T-helper 17 cell (primary cell): ENCODE measurements at regions not wholly inside any gene's neighbourhood (a gene's known extent, or its start where the extent isn't known, plus 50 kb on each side); places are given as distances from the start of the nearest gene placed in this dataset.
"Not testable (repeated sequence)": the region's sequence is repeated elsewhere in the genome, so short reads cannot be mapped to it uniquely, and the experiment has no call there.

Experiments
- ATAC-seq: fragments of 150-1000 bp; cut with Tn5 transposase; 2 replicates; pipeline ENCODE4 v1.10.0; 2021; ENCODE audit warnings: mild to moderate bottlenecking, moderate library complexity
- DNase-seq, 3 donors: peaks; one replicate each; pipeline versions ENCODE4 v3.0.0 to v3.0.0-alpha.2; 2020 to 2021
- H3K9me3 ChIP-seq: one replicate; pipeline ENCODE4 v1.7.0; 2013; ENCODE audit warnings: low read length, mild to moderate bottlenecking; ENCODE audit not compliant: control insufficient read depth, poor library complexity, severe bottlenecking
- H3K27ac Mint-ChIP-seq: one replicate; pipeline ENCODE4 v1.8.0; 2022; ENCODE audit warnings: mild to moderate bottlenecking, moderate library complexity, mixed read lengths
- H3K27me3 Mint-ChIP-seq: one replicate; pipeline ENCODE4 v1.8.0; 2022; ENCODE audit warnings: mixed read lengths
- H3K36me3 Mint-ChIP-seq: one replicate; pipeline ENCODE4 v1.8.0; 2022; ENCODE audit warnings: low read depth, mixed read lengths
- H3K4me1 Mint-ChIP-seq: one replicate; pipeline ENCODE4 v1.8.0; 2022; ENCODE audit warnings: mild to moderate bottlenecking, mixed read lengths
- H3K4me3 Mint-ChIP-seq: one replicate; pipeline ENCODE4 v1.8.0; 2022; ENCODE audit warnings: mild to moderate bottlenecking, moderate library complexity, mixed read lengths

DNA sequence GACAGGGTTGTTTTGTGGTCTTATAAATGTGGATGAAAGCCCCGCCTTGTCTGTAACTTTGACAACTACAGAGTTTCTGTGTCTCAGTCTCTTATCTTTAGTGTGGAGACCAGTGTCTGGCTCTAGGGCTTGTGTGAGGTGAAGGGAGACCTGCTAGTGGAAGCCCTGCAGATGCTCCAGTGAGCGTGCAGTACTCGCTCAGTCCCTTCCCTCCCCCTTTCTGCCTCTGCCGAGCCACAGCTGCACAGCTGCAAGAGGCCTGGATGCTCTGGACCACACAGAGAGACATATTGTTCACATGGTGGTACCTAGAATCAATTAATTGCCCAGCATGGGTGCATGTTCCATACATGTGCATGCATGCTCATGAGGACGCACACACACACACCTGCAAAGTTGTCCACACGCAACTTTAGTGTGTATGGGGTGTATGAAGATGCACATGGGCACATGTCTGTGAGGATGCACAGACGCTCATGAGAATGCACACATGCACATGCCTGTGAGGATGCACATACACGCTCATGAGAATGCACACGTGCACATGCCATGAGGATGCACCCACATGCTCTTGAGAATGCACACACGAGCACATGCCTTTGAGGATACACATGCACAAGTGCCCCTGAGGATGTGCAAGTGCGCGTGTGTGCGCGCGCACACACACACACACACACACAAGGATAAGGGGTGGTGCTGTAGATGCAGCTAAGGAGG, 282.1 kb upstream of the HS6ST1 start:
- Mint-ChIP-seq H3K4me1 (no peaks in the 10 kb centered on the region), H3K36me3 (no peaks in the 10 kb centered on the region), H3K27me3 (no peaks in the 10 kb centered on the region), H3K4me3 (no peak overlapping the region), H3K27ac (no peak overlapping the region)
- DNase-seq (no peak), ATAC-seq (no peak)
- no peaks in the 10 kb centered on the region for H3K9me3 ChIP-seq

DNA sequence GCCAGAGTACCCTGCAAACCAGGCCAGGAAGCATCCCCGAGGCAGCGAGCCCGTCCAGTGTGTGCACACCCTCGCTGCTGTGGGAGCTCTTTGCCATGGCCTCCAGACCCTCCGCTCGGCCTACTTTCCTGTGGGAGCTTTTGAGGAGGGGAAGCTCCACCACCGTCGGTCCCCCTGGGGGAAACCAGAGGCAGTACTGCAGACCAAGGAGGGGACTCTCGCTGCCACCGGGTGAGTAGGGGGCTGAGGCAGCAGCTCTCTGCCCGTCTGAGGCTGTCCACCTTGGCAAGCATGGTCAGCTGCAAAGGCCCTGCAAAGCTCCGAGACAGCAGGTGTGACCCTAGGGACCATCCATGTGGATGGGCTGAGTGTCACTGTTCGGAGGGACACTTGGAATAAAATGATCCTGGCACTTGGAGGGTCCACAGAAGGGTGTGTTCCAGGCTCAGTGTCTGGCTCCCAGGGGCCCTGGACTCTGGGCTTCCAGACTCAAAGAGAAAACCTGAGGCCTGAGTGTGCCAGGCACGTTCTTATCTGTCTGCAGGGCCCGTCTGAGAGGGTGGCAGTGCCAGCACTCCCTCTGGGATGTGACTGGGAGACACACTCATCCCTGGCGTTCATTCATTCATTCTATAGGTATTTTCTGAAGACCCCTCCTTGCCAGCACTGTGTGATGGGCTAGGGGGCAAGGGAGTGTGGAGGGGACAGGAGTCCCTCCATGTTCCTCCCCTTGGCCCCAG, 282.8 kb upstream of the HS6ST1 start:
- no peaks in the 10 kb centered on the region for H3K9me3 ChIP-seq
- Mint-ChIP-seq H3K4me3 (no peak overlapping the region), H3K36me3 (no peaks in the 10 kb centered on the region), H3K27me3 (no peaks in the 10 kb centered on the region), H3K27ac (no peak overlapping the region), H3K4me1 (no peaks in the 10 kb centered on the region)
- DNase-seq (no peak), ATAC-seq (no peak)

GRCh38 chr2:128602038-128602698, 283.5 kb upstream of the HS6ST1 start:
- no peaks in the 10 kb centered on the region for H3K9me3 ChIP-seq
- Mint-ChIP-seq H3K4me3 (no peak overlapping the region), H3K27me3 (no peaks in the 10 kb centered on the region), H3K36me3 (no peaks in the 10 kb centered on the region), H3K27ac (no peak overlapping the region), H3K4me1 (no peaks in the 10 kb centered on the region)
- ATAC-seq, result no peak
- no peak for DNase-seq

- Mint-ChIP-seq H3K36me3 (no peaks in the 10 kb centered on the region), H3K27me3 (no peaks in the 10 kb centered on the region), H3K27ac (no peak overlapping the region), H3K4me1 (no peaks in the 10 kb centered on the region), H3K4me3 (no peak overlapping the region)
- ATAC-seq, result no peak
- no peaks in the 10 kb centered on the region for H3K9me3 ChIP-seq
- no peak for DNase-seq
These were observed 284.0 kb upstream of the HS6ST1 start for GRCh38 chr2:128602699-128603101.

- DNase-seq, result no peak
- Mint-ChIP-seq H3K36me3 (no peaks in the 10 kb centered on the region), H3K4me3 (no peak overlapping the region), H3K4me1 (no peaks in the 10 kb centered on the region), H3K27ac (no peak overlapping the region), H3K27me3 (no peaks in the 10 kb centered on the region)
- H3K9me3 ChIP-seq, result no peaks in the 10 kb centered on the region
- no peak for ATAC-seq
These were observed 284.8 kb upstream of the HS6ST1 start for GRCh38 chr2:128603411-128603924.

- Mint-ChIP-seq H3K27ac (no peak overlapping the region), H3K4me3 (no peak overlapping the region), H3K27me3 (no peaks in the 10 kb centered on the region), H3K4me1 (peaks cover 2% of the 10 kb centered on the region), H3K36me3 (no peaks in the 10 kb centered on the region)
- no peak for ATAC-seq
- H3K9me3 ChIP-seq, result no peaks in the 10 kb centered on the region
- DNase-seq, result no peak
These were observed 285.4 kb upstream of the HS6ST1 start for GRCh38 chr2:128604045-128604444.

DNA sequence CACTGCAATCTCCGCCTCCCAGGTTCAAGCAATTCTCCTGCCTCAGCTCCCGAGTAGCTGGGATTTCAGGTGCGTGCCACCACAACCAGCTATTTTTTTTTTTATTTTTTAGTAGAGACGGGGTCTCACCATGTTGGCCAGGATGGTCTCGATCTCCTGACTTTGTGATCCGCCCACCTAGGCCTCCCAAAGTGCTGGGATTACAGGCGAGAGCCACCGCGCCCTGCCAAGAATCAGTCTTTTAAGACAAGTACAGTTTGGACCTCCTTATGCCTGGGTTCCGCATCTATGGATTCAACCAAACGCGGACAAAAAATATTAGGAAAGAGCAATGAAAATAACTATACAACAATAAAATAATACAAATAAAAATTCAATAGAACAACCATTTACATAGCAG, 285.9 kb upstream of the HS6ST1 start:
- not testable (repeated sequence) for H3K36me3 Mint-ChIP-seq, DNase-seq, H3K27ac Mint-ChIP-seq, H3K4me3 Mint-ChIP-seq, H3K4me1 Mint-ChIP-seq, H3K9me3 ChIP-seq, ATAC-seq, H3K27me3 Mint-ChIP-seq

GRCh38 chr2:128605421-128605820, 286.8 kb upstream of the HS6ST1 start:
- Mint-ChIP-seq H3K27me3 (no peaks in the 10 kb centered on the region), H3K27ac (no peak overlapping the region), H3K4me1 (peaks cover 2% of the 10 kb centered on the region), H3K4me3 (no peak overlapping the region), H3K36me3 (no peaks in the 10 kb centered on the region)
- ATAC-seq (no peak), DNase-seq (no peak)
- H3K9me3 ChIP-seq, result no peaks in the 10 kb centered on the region

GRCh38 chr2:128605931-128606330, 287.3 kb upstream of the HS6ST1 start:
- Mint-ChIP-seq H3K27me3 (peaks cover 3% of the 10 kb centered on the region), H3K36me3 (no peaks in the 10 kb centered on the region), H3K27ac (no peak overlapping the region), H3K4me3 (no peak overlapping the region), H3K4me1 (peaks cover 2% of the 10 kb centered on the region)
- no peak for DNase-seq
- no peaks in the 10 kb centered on the region for H3K9me3 ChIP-seq
- ATAC-seq, result no peak

- Mint-ChIP-seq H3K4me3 (no peak overlapping the region), H3K4me1 (peaks cover 2% of the 10 kb centered on the region), H3K36me3 (no peaks in the 10 kb centered on the region), H3K27me3 (peaks cover 5% of the 10 kb centered on the region), H3K27ac (no peak overlapping the region)
- no peak for DNase-seq
- no peaks in the 10 kb centered on the region for H3K9me3 ChIP-seq
- no peak for ATAC-seq
These were observed 288.2 kb upstream of the HS6ST1 start for GRCh38 chr2:128606837-128607236.

GRCh38 chr2:128607440-128607839, 288.8 kb upstream of the HS6ST1 start:
- peaks cover 11% of the 10 kb centered on the region for H3K27me3 Mint-ChIP-seq
- no peaks in the 10 kb centered on the region for H3K9me3 ChIP-seq
- H3K4me3 Mint-ChIP-seq, result no peak overlapping the region
- H3K4me1 Mint-ChIP-seq, result peaks cover 2% of the 10 kb centered on the region
- H3K27ac Mint-ChIP-seq, result no peak overlapping the region
- ATAC-seq (no peak), DNase-seq (no peak)
- no peaks in the 10 kb centered on the region for H3K36me3 Mint-ChIP-seq

DNA sequence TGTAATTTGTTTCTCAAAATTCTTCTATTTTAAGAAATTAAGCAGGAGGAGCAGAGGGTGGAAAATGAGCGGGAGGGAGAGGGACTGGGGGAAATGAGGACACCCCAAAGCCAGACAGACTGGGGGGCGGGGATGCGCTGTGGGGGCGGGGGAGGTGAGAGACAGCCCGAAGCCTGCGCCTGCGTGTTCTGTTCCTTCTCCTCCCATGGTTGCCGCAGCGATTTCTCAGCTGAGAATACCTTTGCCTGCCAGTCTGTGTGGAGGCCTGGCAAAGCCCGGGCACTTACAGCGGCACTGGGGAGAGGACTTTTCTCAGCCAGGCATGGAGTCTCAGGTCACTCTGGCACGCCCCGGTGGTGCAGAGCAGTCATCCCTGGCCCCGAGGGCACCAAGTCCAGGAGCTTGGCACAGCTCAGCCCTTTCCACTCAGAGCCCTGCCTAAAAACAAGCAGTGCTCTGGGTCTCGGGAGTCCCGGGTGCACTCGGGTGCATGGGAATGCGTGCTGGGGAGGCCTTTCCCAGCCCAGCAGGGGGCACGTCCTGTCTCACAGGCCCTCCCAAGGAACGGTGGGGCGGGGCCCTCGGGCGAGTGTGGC, 289.3 kb upstream of the HS6ST1 start:
- no peaks in the 10 kb centered on the region for H3K36me3 Mint-ChIP-seq
- H3K27ac Mint-ChIP-seq, result no peak overlapping the region
- DNase-seq (no peak), ATAC-seq (no peak)
- peaks cover 2% of the 10 kb centered on the region for H3K4me1 Mint-ChIP-seq
- no peak overlapping the region for H3K4me3 Mint-ChIP-seq
- H3K9me3 ChIP-seq, result no peaks in the 10 kb centered on the region
- H3K27me3 Mint-ChIP-seq, result peaks cover 15% of the 10 kb centered on the region
